GM21515 (cell line): ENCODE measurements at regions not wholly inside any gene's neighbourhood (a gene's known extent, or its start where the extent isn't known, plus 50 kb on each side); places are given as distances from the start of the nearest gene placed in this dataset.
"Not testable (repeated sequence)": the region's sequence is repeated elsewhere in the genome, so short reads cannot be mapped to it uniquely, and the experiment has no call there.

Experiments used
- ATAC-seq: cut with Tn5 transposase; IDR thresholded peaks from one replicate; pipeline ENCODE4 v1.9.1; 2021; ENCODE audit not compliant: unreplicated experiment

DNA sequence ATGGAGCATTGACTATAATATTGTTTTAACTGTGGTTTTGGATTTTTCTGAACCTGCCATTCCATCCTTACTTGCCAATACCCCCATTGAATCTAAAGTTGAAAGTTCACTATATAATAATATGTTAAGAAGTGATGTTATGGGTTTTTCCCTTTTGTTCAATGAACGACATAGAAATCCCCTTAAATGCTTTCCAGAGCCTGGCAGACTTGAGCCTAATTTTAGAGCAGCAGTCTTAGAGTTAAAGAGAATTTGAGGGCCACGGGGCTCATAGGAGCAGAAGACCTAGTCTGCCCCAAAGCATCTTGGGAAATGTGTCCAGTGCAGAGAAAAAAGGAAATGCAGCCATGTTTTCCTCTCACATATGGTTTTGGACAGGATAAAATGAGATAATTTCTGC is 146.1 kb upstream of the SLC44A1 start:
- no peak for ATAC-seq

DNA sequence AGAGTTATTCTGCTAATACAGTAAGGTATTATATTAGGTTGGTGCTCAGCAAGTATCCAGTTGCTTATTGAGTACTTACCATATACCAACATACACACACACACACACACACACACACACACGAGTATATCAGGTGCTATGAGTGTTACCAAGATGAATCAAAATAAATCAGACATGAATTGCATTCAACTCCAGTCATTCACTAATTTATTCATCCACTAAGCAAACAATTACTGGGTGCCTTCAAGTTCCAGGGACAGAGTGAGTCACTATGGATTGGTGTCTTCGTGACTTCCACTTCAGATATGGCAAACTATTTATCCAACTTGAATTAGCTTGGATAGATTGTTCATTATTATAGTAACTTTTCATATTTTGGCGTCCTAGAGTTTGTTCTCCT is 140.7 kb upstream of the SLC44A1 start:
- no peak for ATAC-seq

DNA sequence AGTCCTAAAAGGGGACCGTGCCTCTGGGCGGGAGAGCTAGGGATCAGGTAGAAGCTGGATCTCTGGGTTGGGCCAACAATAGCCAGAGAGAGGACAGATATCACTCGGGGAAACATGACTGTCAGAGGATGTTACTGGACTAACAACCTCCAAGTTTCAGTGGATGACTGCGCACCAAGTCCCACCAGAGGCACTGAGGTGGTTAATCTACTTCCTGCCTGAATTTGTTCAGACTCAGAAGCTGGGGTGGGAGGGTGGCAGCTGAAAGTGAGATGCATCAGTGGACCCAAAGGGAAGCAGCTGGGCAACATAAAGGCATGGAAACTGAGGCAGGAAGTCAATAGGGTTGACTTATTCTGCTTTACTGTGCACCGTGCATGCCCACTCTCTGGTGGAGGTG is 130.1 kb upstream of the SLC44A1 start:
- no peak for ATAC-seq

DNA sequence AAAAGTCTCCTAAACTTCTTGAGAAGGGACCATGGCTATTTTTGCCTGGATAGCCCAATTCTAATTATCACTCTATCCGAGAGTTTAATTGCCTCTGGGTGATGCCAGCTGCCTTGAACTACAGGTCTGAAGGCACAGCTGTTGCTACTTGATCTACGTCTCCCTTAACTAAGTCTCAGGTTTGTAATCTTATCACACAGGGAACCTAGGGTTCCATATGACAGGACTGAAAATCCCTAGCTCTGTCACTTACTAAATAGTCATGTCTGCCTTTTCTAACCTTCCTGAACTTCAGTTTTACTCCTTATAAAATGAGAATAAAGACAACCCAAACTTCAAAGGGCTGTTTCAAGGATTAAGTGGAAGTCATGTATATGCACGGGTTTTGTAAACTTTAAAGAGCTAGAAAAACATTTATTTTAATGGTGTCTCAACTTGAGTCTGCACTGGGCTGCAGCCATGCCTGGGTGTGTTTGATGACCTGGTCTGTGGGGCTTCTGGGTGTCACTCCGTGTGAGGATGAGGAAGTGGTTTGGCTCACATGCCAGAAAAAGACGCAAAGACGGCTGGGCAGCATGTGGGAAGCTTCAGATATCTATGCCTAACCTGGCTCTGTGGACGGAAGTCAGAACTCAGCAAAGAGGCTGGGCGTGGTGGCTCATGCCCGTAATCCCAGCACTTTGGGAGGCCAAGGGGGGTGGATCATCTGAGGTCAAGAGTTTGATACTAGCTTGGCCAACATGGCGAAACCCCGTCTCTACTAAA is 129.3 kb upstream of the SLC44A1 start:
- peak; percentile 61 for ATAC-seq

DNA sequence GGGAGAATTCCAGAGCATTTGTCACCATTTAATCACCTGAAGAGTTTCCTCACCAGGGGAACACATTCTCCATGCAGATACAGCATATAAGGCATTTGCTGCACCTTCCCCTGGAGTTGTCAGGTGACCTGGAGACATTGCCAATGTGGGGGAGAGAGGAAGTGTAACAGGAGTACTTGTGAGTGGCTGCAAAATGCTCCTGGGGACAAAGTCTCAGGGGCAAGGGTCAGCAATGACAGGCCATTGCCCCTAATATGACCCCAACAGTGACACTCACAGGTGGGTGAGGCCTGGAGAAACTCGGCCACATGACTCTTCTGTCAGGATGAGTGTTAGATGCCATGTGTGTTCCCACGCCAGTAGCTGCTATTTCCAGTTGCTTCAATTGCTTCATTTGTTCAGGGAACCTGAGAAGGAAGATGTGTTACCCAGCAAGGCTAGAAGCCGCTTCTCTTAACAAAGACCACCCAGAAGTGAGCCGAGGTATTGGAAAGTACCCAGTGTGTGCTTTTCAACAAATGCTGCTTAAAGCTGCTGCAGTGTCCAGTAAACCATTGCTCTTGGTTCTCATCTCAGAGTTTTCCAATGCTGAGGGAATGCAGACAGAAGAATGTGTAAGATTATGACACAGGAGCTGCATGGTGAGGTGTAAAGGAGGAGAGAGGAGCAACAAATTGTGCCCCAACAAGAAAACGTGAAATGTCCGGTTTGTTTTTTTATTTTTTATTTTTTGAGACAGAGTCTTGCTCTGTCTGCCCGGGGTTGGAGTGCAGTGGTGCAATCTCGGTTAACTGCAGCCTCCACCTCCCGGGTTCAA is 128.2 kb upstream of the SLC44A1 start:
- no peak for ATAC-seq

DNA sequence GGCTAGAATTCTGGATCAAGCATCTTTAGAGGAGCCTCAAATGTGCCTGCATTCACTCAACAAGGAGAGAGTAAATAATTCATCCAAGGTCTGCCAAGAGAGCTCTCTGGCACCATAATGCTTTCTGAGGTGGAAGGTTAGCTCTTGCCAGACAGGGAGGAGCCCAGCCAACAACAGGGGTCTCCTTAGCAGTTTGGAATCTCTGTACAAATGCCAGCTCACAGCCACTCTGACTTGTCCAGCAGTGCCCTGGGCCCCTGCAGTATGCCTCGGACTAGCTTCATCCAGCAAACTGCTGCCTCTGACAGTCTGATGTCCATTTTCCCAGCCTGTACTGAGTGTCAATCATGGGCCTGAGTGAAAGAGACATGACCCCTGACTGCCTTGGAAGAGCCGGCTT is 127.2 kb upstream of the SLC44A1 start:
- ATAC-seq, result no peak

DNA sequence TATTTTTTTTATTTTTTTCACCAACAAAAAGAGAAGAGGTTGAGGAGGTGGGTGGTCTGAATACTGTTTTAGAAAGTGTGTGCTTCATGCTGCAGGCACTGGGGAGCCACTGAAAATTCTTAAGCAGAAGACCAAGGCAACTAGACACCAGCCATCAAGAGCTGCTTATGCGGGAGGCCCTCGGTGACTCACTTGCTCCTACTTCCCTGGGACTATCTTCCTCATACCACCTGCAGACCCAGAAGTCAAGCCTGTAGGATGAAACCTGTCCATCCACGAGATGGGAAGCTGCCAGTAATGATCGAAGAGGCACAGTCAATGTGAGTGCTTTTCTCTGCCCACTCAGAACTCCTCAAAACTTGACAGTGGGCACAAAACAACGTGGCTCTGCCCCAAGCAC is 125.8 kb upstream of the SLC44A1 start:
- ATAC-seq, result no peak

DNA sequence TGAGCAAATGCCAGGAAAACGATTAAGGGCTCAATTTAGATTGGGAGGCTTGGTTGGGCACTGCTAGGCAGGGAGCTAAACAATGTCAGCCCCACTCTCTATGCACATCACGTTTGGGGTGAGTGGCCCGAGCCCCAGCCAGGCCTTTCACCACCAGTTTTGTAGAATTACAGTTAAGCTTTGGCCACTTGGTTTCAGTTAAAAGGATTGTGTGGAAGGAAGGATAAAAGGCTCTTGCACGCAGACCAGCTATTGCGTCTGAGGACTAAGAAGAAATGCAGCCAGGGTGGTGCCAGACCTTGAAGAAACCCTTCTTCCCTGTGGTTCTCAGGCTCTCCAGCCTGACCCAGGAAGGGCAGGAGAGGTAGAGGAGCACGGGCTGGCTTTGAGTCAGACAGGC is 125.3 kb upstream of the SLC44A1 start:
- no peak for ATAC-seq

DNA sequence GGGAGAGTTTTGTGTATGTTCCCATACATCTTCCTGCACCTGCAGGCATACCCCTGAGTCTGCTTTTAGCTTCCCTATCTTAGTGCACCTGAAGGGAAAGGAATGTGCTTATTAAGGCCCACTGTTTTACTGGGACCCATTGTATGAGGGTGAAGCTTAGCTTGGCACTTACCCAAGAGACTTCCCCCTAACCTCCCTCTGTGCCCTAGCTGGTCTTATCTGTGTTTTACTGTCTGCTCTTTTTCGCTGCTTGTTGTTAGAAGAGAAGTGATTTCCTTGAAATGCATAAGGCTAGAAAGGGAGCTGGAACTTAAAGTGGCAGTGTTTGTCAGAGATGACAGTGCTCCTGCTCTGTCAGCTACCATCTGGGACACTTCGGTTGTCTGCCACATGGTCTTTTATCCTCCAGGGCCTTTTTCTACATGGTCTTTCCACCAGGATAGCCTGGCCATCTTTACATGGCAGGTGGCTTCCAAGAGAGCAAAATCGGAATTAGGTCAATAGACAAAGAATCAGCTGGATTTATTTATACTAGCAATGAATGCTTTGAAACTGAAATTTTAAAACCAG is 122.5 kb upstream of the SLC44A1 start:
- no peak for ATAC-seq

DNA sequence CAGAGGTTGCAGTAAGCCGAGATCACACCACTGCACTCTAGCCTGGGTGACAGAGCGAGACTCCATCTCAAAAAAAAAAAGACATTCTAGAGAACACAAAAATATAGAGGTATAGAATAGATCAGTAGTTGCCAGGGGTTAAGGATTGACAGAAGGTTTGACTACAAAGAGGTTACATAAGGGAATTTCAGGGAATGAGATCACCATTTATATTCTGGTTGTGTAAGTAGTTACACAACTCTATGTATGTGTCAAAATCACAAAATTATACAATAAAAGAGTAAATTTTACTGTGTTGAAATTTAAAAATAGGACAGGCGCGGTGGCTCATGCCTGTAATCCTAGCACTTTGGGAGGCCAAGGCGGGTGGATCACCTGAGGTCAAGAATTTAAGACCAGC is 119.9 kb upstream of the SLC44A1 start:
- not testable (repeated sequence) for ATAC-seq

DNA sequence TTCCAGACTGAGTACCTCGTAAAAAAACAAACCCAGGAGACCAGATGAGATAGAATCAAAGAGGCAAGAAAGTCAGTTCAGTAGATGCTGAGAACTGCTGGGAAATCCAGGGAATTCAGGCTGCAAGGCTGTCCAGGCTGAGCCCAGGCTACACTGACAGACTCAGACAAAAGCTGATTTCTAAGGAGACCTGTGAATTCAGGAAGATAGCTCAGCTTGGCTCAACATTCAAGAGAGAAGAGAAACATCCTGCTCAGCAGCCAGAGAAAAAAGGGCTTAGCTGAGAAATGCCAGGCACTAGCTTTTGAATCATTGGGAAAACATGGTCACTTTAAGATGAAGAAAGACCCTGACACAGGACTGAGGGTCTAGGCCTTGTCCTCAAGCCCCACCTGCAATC is 118.2 kb upstream of the SLC44A1 start:
- no peak for ATAC-seq

DNA sequence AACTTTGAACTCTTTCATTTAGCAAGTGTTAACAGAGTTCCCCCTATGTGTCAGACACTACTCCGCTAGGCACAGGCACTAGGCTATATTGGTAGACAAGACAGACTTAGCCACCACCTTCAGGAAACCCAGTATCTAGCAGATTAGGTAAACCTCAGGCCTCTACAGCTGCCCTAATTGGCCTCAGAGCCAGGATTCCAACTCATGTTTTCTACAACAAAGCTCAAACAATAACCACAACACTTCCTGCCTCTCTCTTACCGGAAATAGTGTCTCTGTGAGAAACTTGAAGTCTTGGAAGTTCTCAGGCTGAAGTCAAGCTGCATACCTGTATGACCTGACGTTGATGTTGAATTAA is 116.6 kb upstream of the SLC44A1 start:
- peak; percentile 98 for ATAC-seq

DNA sequence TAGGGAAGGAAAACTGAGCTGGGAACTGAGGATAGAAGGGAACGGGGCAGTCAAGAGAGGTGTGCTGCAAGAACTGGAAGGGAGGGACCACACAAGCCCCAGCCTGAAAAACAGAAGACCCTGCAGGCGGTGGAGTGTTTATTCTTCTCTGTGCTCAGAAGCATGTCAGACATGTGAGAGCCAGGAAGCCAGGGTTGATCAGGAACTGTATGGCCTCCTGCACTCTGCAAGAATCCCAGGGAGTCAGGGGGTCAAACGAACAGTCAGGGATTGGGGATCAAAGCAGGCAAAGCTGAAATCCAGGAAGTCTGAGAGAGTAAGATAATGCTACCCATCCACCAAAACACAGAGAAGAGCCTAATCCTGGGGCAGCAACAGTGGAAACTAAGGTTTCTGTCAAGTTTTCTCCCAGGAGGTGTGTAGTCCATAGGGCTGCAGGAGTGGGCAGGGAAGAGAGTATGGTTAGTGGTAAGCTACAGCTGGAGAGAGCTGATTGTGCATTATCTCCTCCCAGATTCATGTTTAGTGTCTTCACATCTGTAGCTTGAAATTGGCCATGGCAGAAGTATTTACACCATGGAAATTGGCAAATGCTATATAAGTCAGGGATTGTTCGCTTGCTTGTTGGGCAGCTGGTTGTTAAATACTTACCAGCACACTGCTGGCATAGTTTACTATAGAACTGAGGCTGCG is 115.4 kb upstream of the SLC44A1 start:
- no peak for ATAC-seq

DNA sequence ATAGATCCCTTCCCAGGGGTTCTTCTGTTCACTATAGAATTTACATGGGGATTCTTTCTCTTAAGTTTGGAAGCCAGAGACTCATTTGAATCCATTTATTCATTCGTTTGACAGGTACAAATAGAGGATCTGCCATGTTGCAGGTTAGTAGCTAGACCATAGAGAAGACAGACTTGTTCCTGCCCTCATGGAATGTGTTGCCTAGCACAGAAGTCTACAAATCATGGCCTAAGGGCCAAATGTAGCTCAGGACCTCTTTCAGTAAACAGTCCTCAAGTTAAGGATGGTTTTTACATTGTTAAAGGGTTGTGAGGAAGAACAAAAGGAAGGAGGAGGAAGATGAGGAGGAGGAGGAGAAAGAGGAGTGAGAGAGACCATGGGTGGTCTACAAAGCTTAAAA is 114.7 kb upstream of the SLC44A1 start:
- no peak for ATAC-seq

DNA sequence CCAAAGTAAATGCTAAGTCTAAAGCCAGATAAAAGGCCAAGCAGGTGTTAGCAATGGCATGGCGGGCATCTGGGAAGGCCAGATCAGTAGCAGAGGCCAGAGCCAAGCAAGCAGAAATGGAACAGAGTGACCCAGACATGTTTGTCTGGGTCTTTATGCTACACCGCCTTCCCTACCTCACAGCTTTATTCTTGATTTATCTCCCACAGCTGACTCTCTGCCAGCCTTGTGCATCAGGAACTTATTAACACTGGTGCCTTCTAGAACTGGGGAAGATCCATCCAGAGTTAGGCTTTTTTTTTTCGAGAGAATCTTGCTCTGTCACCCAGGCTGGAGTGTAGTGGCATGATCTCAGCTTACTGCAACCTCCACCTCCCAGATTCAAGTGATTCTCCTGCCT is 112.5 kb upstream of the SLC44A1 start:
- ATAC-seq, result no peak

DNA sequence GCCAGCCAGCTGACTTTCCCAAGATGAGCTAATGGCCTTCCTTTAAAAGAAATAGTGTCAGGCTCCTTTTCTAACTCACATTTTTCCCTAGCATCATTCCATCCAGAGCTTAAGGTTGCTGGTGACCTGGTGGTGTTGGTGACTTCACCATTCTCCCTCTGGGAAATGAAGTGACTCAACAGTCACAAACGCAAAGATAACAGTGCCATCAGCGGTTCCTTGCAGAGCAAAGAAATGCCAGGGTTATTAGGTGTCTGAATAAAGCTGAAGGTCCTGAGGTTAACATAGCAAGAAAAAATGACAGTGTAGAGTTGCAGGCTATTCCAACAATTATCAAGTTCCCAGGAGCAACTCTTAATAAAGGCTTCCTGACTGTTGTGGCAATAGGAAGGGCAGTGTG is 111.8 kb upstream of the SLC44A1 start:
- ATAC-seq, result no peak

DNA sequence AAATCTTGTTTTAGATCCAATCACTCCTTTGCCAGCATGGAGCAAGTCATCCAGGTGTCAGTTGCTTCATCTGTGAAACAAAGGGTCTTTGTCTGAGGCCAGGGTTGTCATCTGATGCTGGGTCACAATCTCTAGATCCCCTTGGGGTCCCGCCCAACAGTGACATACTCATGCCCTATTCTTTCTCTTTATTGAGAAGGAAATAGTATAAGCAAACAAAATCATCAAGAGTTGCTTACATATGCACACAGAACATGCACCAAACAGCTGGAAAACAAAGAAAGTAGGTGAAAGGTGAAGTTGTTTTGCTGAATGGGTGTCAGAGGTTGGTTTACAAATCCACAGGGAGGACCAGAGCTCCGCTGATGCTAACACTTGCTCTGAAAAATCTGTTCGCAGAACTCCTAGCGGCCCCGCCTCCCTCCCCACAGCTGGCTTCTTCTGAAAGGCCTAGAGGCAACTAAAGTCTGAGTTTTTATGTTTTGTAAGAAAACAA is 106.1 kb upstream of the SLC44A1 start:
- no peak for ATAC-seq

DNA sequence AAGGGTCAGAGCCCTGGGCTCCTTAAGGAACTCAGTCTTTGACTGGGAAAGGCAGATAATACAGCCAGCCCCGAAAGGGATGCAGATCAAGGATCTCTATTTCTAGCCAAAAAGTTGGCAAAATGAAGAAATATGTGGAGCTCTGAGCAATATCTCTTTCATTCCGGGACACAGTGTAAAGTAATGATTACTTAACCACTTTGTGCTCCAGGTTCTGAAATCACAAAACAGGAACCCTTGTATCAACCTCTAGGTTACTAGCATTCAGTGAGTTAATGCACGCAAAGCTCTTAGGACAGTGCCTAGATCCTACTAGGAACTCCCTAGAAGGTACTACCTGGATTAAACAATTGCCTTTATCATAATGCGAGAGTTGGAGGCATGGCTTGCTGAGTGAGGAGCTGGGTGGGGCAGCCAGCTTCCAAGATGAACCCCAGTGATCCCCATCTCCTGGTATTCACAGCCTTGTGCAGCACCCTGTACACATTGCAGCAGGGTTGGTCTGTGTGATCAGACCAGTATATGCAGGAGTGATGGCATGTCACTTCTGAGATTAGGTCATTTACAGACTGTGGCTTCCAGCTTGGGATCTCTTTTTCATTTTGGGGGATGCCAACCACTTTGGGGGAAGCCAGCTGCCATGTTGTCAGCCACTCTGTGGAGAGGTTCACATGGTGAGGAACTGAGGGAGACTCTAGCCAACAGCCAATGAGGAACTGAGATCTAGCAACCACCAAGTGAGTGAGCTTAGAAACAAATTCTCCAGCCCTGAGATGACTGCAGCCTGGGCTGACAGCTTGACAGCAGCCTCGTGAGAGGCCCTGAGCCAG is 103.1 kb upstream of the SLC44A1 start:
- ATAC-seq, result peak; percentile 95

DNA sequence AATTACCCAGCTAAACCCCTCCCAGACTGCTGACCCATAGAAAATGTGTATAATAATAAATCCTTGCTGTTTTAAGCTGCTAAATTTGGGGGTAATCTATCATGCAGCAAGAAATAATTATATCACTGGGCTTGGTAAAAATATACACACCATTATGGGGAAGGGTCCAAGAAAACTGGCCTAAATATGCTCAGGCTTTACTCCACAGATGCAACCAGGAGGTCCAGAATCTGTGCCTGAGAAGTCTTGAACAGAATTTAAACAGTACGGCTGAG is 102.5 kb upstream of the SLC44A1 start:
- no peak for ATAC-seq

DNA sequence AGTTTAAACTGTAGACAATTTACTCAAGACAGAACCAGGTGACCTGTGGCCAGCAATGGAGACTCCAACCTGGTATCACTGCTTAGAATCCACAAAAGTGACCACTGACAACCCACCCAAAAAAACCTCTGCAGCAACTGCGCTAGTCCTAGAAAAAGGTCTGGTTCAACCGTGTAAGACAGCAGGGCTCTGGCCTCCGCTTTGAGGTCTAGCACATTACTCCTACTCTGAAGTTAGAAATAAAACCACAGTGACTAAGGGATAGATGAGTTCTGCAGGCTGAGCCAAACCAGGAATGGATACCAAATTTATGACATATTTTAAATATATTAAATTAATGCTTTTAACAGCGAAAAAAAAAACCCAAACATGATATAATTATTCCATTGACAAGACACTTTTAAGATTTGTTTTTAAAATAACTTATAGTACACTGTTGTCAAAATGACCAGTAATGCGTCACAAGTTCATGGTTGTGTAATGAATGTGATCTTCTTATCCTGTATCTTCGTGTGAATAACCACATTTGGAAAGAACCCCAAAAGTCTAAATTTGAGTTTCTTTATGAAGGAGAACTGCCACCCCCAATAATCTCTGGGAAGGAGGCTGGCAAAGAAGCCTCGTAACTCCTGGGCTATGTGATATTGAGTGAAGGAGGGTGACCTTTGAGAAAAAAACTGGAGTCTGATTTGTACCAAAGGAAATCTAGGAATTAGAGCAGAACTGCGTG is 101.9 kb upstream of the SLC44A1 start:
- ATAC-seq, result no peak
